NCI-H128 (cell line): ENCODE measurements at regions not wholly inside any gene's neighbourhood (a gene's known extent, or its start where the extent isn't known, plus 50 kb on each side); places are given as distances from the start of the nearest gene placed in this dataset.
"Not testable (repeated sequence)": the region's sequence is repeated elsewhere in the genome, so short reads cannot be mapped to it uniquely, and the experiment has no call there.

ENCODE experiments used
- DNase-seq: peaks from one replicate; lab custom pipeline; 2025; ENCODE audit not compliant: unreplicated experiment; lab: John Stamatoyannopoulos, UW

- DNase-seq = not testable (repeated sequence)
These were observed 91.9 kb upstream of the FNDC3A start for GRCh38 chr13:48883786-48884185.

- no peak for DNase-seq
These were observed 90.7 kb upstream of the FNDC3A start for GRCh38 chr13:48885027-48885395.

GRCh38 chr13:48888613-48889012, 87.1 kb upstream of the FNDC3A start:
- DNase-seq = no peak

GRCh38 chr13:48890391-48890790, 85.3 kb upstream of the FNDC3A start:
- DNase-seq = no peak

- DNase-seq = no peak
These were observed 84.1 kb upstream of the FNDC3A start for GRCh38 chr13:48891586-48891985.

GRCh38 chr13:48892053-48892687, 83.5 kb upstream of the FNDC3A start:
- DNase-seq = no peak

- no peak for DNase-seq
These were observed 83.0 kb upstream of the FNDC3A start for GRCh38 chr13:48892688-48893075.

- DNase-seq = no peak
These were observed 79.4 kb upstream of the FNDC3A start for GRCh38 chr13:48896312-48896711.

GRCh38 chr13:48901781-48902180, 73.9 kb upstream of the FNDC3A start:
- no peak for DNase-seq

GRCh38 chr13:48902368-48902767, 73.3 kb upstream of the FNDC3A start:
- DNase-seq = no peak

- DNase-seq = no peak
These were observed 70.9 kb upstream of the FNDC3A start for GRCh38 chr13:48904668-48905290.

- no peak for DNase-seq
These were observed 69.5 kb upstream of the FNDC3A start for GRCh38 chr13:48906200-48906599.

GRCh38 chr13:48908381-48909055, 67.2 kb upstream of the FNDC3A start:
- DNase-seq = no peak

GRCh38 chr13:48909056-48909389, 66.7 kb upstream of the FNDC3A start:
- DNase-seq = no peak

GRCh38 chr13:48910686-48911085, 65.0 kb upstream of the FNDC3A start:
- no peak for DNase-seq

GRCh38 chr13:48919751-48920150, 56.0 kb upstream of the FNDC3A start:
- DNase-seq = no peak

- no peak for DNase-seq
These were observed 55.0 kb upstream of the FNDC3A start for GRCh38 chr13:48920730-48921129.

GRCh38 chr13:48923376-48923775, 52.3 kb upstream of the FNDC3A start:
- DNase-seq = no peak

GRCh38 chr13:48925001-48925400, 50.7 kb upstream of the FNDC3A start:
- no peak for DNase-seq
